ENCODE measurements at regions not wholly inside any gene's neighbourhood (a gene's known extent, or its start where the extent isn't known, plus 50 kb on each side); places are given as distances from the start of the nearest gene placed in this dataset.

- DNase-seq (no peak), ATAC-seq (ENCODE audit: insufficient read depth, low FRiP score) (no peak)
- H3K4me1 ChIP-seq (ENCODE audit: control insufficient read depth in 5 of 5, insufficient read depth in 5 of 5, low read length in 5 of 5) = no peaks in the 10 kb centered on the region
- WGBS, 2 donors = 43 to 47% methylated on average over 2 of the region's 2 CpGs
- peaks cover 0 to 7% (median 2%) of the 10 kb centered on the region in 4 donors for H3K9me3 ChIP-seq (ENCODE audit: control insufficient read depth in 4 of 4, insufficient read depth in 3 of 4, low read length in 3 of 4)
- no peak overlapping the region for H3K9ac ChIP-seq (ENCODE audit: insufficient read depth in 1 of 2, low read length in 2 of 2)
- TF ChIP-seq CTCF (IDR thresholded peaks at IDR 0.05; ENCODE audit: control extremely low read depth, extremely low read depth) = no peak
- H3K36me3 ChIP-seq (ENCODE audit: control insufficient read depth in 4 of 4, insufficient read depth in 4 of 4, low read length in 4 of 4) = no peaks in the 10 kb centered on the region
- H3K27me3 ChIP-seq (ENCODE audit: control insufficient read depth in 3 of 3, insufficient read depth in 3 of 3, low read length in 2 of 3) = no peaks in the 10 kb centered on the region
- H3K27ac ChIP-seq (ENCODE audit: low read depth in 1 of 2, low read length in 1 of 2) = no peak overlapping the region
- no peak overlapping the region for H3K4me3 ChIP-seq
Observed at GRCh38 chr1:118791094-118791691, 196.9 kb downstream of the TBX15 start.

- no peaks in the 10 kb centered on the region for H3K27me3 ChIP-seq (ENCODE audit: control insufficient read depth in 3 of 3, insufficient read depth in 3 of 3, low read length in 2 of 3)
- DNase-seq = peak; percentile 16 to 31 (median 18)
- H3K9me3 ChIP-seq (ENCODE audit: control insufficient read depth in 4 of 4, insufficient read depth in 3 of 4, low read length in 3 of 4) = peaks cover 0 to 7% (median 2%) of the 10 kb centered on the region in 4 donors
- WGBS, 2 donors = 77 to 92% methylated on average over 1 of the region's 1 CpG
- H3K27ac ChIP-seq (ENCODE audit: low read depth in 1 of 2, low read length in 1 of 2) = no peak overlapping the region
- TF ChIP-seq CTCF (IDR thresholded peaks at IDR 0.05; ENCODE audit: control extremely low read depth, extremely low read depth) = no peak
- no peak overlapping the region for H3K9ac ChIP-seq (ENCODE audit: insufficient read depth in 1 of 2, low read length in 2 of 2)
- no peak overlapping the region for H3K4me3 ChIP-seq
- H3K36me3 ChIP-seq (ENCODE audit: control insufficient read depth in 4 of 4, insufficient read depth in 4 of 4, low read length in 4 of 4) = no peaks in the 10 kb centered on the region
- no peak for ATAC-seq (ENCODE audit: insufficient read depth, low FRiP score)
- H3K4me1 ChIP-seq (ENCODE audit: control insufficient read depth in 5 of 5, insufficient read depth in 5 of 5, low read length in 5 of 5) = no peaks in the 10 kb centered on the region
Observed at GRCh38 chr1:118788463-118788862, 199.7 kb downstream of the TBX15 start.

GRCh38 chr1:118786454-118787155, 201.5 kb downstream of the TBX15 start:
- Histone ChIP-seq H3K9me3 (ENCODE audit: control insufficient read depth in 4 of 4, insufficient read depth in 3 of 4, low read length in 3 of 4) (peaks cover 0 to 7% (median 2%) of the 10 kb centered on the region in 4 donors), H3K4me3 (no peak overlapping the region), H3K36me3 (ENCODE audit: control insufficient read depth in 4 of 4, insufficient read depth in 4 of 4, low read length in 4 of 4) (no peaks in the 10 kb centered on the region), H3K27me3 (ENCODE audit: control insufficient read depth in 3 of 3, insufficient read depth in 3 of 3, low read length in 2 of 3) (no peaks in the 10 kb centered on the region), H3K9ac (ENCODE audit: insufficient read depth in 1 of 2, low read length in 2 of 2) (no peak overlapping the region), H3K4me1 (ENCODE audit: control insufficient read depth in 5 of 5, insufficient read depth in 5 of 5, low read length in 5 of 5) (no peaks in the 10 kb centered on the region), H3K27ac (ENCODE audit: low read depth in 1 of 2, low read length in 1 of 2) (no peak overlapping the region)
- DNase-seq (no peak), ATAC-seq (ENCODE audit: insufficient read depth, low FRiP score) (no peak)
- no peak for TF ChIP-seq CTCF (IDR thresholded peaks at IDR 0.05; ENCODE audit: control extremely low read depth, extremely low read depth)
- 79 to 86% methylated on average over 4 of the region's 4 CpGs for WGBS, 2 donors

All from lung (tissue), 11 donors.